G401 (cell line): ENCODE measurements at regions not wholly inside any gene's neighbourhood (a gene's known extent, or its start where the extent isn't known, plus 50 kb on each side); places are given as distances from the start of the nearest gene placed in this dataset.

ENCODE experiments used
- DNase-seq: peaks from one replicate; pipeline ENCODE4 v3.0.0-alpha.2; 2015; ENCODE audit warnings: low spot score
- in situ Hi-C: cut with HindIII; loops from 2 replicates; pipeline ENCODE4 v1.10.0; 2016; ENCODE audit warnings: low sequenced_read_pairs, mixed read lengths

- in situ Hi-C loops = no loop called here
- DNase-seq = no peak
Measured at GRCh38 chr18:46260016-46260878, 156.1 kb downstream of the HAUS1 start.

DNA sequence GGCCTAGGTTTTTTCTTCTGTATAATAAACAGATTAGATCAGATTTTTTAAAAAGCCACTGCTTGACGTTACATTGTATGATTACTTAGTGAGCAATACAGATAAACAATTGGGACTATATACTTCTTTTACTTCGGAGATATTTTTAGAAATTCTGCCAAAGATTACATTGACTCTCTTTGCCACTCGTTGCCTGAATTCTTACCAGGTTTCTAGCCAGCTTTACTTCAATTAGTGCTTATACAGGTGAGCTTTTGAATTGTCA, 156.6 kb downstream of the HAUS1 start:
- in situ Hi-C loops = no loop called here

DNA sequence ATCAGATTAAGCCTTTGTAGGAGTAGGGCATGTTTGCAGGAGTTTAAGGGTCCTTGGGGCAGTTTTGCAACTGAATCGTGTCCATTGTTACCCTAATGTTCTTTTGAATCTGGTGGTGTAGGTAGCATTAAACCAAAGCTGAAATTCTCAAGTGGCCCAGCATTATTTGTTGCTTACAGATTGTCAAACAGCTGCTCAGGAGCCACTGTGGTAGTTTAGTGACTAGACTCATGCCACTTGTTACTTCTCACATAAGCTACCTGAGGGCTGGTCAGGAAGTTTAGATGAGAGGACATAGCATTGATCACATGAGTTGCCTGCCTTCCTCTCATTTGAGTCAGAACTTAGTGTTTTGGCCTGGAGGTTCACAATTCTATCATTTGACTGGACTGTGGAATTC, 157.6 kb downstream of the HAUS1 start:
- in situ Hi-C loops = no loop called here
- DNase-seq = no peak

More for the DNA sequence above, 156.6 kb downstream of the HAUS1 start:
- no peak for DNase-seq

GRCh38 chr18:46262856-46263255, 158.7 kb downstream of the HAUS1 start:
- in situ Hi-C loops = no loop called here
- DNase-seq = no peak

GRCh38 chr18:46264255-46264654, 160.1 kb downstream of the HAUS1 start:
- in situ Hi-C loops = no loop called here
- DNase-seq = no peak

DNA sequence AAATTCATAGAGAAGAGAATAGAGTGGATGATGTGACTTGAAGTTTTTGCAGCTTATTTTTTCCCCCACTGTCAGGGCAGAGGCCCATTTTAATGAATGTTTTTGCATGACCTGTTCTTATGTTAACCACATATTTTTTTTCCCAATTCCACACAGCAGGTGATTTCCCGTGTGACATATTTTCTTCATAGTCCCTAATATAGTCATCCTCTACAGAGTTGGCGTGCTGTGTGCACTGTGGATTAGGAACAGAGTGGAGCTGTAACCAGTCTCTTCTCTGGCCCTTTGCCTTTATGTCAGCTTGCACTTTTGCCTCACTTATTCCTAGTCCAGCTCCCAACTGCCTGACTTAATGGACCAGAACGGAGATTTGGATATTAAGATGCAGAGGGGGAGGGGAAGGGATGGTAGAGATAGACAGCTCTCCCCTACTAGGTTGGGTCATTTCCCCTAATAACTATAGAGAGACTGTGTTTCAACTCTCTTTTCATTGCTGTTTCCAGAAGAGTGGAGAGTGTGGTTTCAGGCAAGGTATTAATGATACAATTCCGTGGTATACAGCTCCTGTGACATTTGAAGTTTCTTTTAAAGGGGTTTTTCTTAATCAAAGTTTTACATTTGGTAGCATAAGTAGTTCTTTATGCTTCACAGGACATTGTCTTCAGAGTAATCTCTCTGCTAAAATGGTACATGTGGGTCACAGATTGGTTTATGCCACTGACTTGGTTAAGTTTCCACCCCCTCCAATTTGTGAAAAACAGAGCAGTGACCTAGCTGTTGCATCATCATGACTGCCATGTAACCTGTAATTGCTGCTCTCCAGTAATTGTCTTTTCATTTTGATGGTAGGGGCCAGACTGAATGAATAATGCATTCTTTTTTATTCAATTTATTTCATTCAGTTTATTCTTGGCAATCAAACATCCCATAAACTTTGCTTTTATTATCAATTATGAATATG, 161.3 kb downstream of the HAUS1 start:
- DNase-seq = no peak
- in situ Hi-C loops = no loop called here

DNA sequence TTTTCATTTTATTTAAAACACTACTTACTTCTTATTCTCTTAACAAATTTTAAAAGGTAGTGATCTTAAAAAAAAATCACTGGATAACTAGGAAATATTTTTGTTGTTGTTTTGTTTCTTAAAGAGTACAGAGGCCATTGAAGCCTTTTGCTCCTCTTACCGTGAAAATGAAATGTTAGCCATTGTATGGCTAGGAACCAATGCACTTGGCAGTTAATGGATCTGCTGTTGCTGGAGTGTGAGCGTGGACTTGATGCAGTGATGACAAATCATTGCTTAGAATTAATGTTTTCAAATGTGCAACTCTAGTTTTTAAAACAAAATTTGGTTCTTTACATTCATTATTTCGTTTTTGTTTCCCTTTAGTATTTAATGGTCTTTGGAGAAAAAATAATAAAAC, 162.3 kb downstream of the HAUS1 start:
- no peak for DNase-seq
- in situ Hi-C loops = no loop called here

- in situ Hi-C loops = no loop called here
- DNase-seq = no peak
Measured at GRCh38 chr18:46268671-46269070, 164.5 kb downstream of the HAUS1 start.

DNA sequence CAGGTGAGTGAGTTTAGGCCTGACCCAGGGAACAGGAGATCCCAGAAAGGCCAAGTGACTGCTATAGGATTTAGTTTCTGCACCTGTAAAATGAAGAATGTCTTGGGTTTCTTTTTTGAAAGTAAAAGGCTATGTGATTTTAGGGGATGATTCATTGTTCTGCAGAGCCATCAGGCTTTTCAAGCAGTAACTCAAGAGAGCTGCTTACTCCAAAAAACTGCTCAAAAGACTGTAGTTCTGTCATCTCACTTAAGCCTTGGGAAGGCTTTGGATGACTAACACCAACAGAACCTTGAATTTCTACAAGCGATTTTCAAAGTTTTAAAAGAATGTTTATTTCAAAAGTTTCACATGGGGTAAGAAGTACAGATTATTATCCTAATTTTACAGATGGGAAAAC, 165.1 kb downstream of the HAUS1 start:
- DNase-seq = no peak
- in situ Hi-C loops = no loop called here

DNA sequence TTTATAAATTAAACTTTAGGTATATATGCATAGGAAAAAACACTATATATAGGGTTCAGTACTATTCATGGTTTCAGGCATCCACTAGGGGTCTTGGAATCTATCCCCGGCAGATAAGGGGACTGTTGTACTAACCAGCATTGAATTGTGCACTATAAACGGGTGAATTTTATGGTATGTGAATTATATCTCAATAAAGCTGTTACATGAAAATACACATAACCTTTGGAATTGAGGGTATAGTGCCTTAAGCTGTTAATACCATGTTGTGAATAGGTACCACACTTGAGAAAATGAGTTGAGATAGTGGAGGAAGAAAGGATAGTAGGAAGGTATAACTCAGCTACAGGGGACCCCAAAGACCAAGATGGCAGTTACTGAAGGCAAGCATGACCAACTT, 167.3 kb downstream of the HAUS1 start:
- in situ Hi-C loops = no loop called here
- no peak for DNase-seq

DNA sequence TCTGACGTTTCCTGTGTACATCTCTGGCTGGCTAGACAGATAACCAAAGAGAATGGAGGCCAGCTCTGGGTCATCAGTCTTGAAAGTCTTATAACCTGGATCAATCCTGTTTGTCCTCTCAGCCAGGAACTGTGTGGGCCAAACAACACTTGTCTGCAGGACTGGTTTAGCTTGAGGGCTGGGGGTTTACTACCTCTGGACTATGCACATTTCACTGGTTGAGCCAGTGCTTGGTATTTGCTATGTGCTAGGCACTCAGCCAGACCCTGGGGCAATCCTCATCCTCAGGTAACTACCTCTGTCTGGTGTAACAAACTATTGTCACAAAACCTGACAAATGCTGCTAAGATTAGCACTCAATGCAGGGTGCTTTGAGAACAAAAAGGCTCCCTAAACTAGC, 169.7 kb downstream of the HAUS1 start:
- in situ Hi-C loops = no loop called here
- no peak for DNase-seq

GRCh38 chr18:46274266-46274665, 170.1 kb downstream of the HAUS1 start:
- in situ Hi-C loops = no loop called here
- no peak for DNase-seq

GRCh38 chr18:46275370-46275769, 171.2 kb downstream of the HAUS1 start:
- in situ Hi-C loops = no loop called here
- peak; percentile 91 for DNase-seq

- no peak for DNase-seq
- in situ Hi-C loops = no loop called here
Measured at GRCh38 chr18:46276748-46277147, 172.6 kb downstream of the HAUS1 start.

DNA sequence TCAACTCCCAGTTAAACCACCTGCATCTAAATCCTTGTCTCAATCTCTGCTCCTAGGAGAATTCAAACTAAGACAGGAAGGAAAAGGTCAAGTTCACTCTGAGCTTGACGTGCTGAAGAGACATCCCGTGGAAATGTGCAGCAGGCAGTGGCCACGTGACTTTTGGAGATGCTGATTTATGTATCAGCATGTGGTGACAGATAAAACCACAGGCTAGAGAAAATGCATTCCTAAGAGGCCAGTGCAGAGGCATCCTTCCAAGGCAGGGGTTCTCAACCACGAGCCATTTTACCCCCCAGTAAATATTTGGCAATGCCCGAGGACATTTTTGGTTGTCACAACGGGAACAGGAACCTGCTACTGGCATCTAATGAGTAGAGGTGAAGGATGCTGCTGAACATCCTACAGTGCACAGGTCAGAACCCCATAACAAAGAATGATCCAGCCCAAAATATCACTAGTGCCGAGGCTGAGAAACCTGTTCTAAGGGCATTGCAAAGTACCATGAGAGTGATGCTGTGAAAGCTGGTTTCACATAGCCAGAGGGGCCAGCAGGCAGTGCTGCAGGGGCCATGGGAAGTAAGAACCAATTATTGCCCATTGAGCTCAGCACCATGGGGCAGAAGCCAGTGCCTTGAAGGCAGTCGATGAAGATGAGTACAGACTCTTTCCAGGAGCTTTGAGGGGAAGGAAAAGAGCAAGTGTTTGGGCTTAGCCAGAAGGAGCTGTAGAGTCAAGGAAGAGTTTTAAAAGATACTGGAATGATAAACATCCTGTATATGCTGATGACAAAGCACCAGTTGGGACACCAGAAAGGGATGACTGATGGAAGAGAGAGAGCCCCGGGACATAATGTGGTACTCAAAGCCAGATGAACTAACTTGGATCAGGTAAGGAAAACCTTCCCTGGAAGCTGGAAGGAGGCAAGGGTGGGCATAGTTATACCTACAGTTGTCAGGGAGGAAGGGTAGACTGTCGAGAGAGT, 174.6 kb downstream of the HAUS1 start:
- in situ Hi-C loops = no loop called here
- peak; percentile 51 for DNase-seq

- in situ Hi-C loops = no loop called here
Measured at GRCh38 chr18:46279673-46280072, 175.5 kb downstream of the HAUS1 start.

GRCh38 chr18:46281185-46282176, 177.3 kb downstream of the HAUS1 start:
- in situ Hi-C loops = no loop called here
- DNase-seq = peak; percentile 76

More at GRCh38 chr18:46279673-46280072, 175.5 kb downstream of the HAUS1 start:
- DNase-seq = no peak

- in situ Hi-C loops = no loop called here
- no peak for DNase-seq
Measured at GRCh38 chr18:46282177-46282570, 178.0 kb downstream of the HAUS1 start.
